Neuronal stem cell (in vitro differentiated cells): ENCODE measurements at regions not wholly inside any gene's neighbourhood (a gene's known extent, or its start where the extent isn't known, plus 50 kb on each side); places are given as distances from the start of the nearest gene placed in this dataset.

Source experiments
- DNase-seq: peaks from one replicate; pipeline ENCODE4 v3.0.0-alpha.2; 2013; ENCODE audit warnings: low spot score
- H2AFZ ChIP-seq: one replicate; pipeline ENCODE4 v1.6.1; 2013; ENCODE audit warnings: mild to moderate bottlenecking, low read length, inconsistent platforms
- H2AK5ac ChIP-seq: 2 replicates; pipeline ENCODE4 v1.6.1; 2013; ENCODE audit warnings: low read depth, mild to moderate bottlenecking, inconsistent platforms, low read length, moderate library complexity, mixed read lengths
- H2BK120ac ChIP-seq: 2 replicates; pipeline ENCODE4 v1.6.1; 2013; ENCODE audit warnings: low read depth, mild to moderate bottlenecking, inconsistent platforms, low read length, moderate library complexity, mixed read lengths
- H2BK12ac ChIP-seq: one replicate; pipeline ENCODE4 v1.6.1; 2013; ENCODE audit warnings: low read length, inconsistent platforms
- H2BK15ac ChIP-seq: 2 replicates; pipeline ENCODE4 v1.6.1; 2013; ENCODE audit warnings: mild to moderate bottlenecking, low read length, inconsistent platforms, mixed read lengths
- H2BK5ac ChIP-seq: one replicate; pipeline ENCODE4 v1.6.1; 2013; ENCODE audit warnings: inconsistent platforms, mild to moderate bottlenecking, low read length, moderate library complexity
- H3K14ac ChIP-seq: one replicate; pipeline ENCODE4 v1.6.1; 2013; ENCODE audit warnings: low read length, inconsistent platforms
- H3K18ac ChIP-seq: 2 replicates; pipeline ENCODE4 v1.6.1; 2013; ENCODE audit warnings: low read length, inconsistent platforms
- H3K23ac ChIP-seq: 2 replicates; pipeline ENCODE4 v1.6.1; 2013; ENCODE audit warnings: low read depth, mild to moderate bottlenecking, mixed read lengths, low read length, inconsistent platforms; ENCODE audit not compliant: poor library complexity
- H3K27ac ChIP-seq: replicated peaks from 3 replicates; pipeline ENCODE4 v1.5.1; 2013; ENCODE audit warnings: low read length, inconsistent platforms
- H3K27me3 ChIP-seq, 3 experiments: 2 replicates each; pipeline ENCODE4 v1.6.1; 2013; ENCODE audit warnings: low read length in 3 of 3, mild to moderate bottlenecking in 2 of 3, inconsistent platforms in 1 of 3, low read depth in 1 of 3, mixed read lengths in 1 of 3, moderate library complexity in 1 of 3; ENCODE audit not compliant: control insufficient read depth in 3 of 3, insufficient read depth in 3 of 3
- H3K36me3 ChIP-seq, 2 donors: replicated peaks in 1 of 2; 2 replicates each; pipeline ENCODE4 v1.6.1; 2013; ENCODE audit warnings: low read length in 2 of 2; ENCODE audit not compliant: control insufficient read depth in 2 of 2, insufficient read depth in 2 of 2
- H3K4ac ChIP-seq: 2 replicates; pipeline ENCODE4 v1.6.1; 2013; ENCODE audit warnings: inconsistent platforms, mild to moderate bottlenecking, low read length, moderate library complexity
- H3K4me1 ChIP-seq, 2 donors: 1 replicate in 1 of 2; 2 replicates in 1 of 2; pipeline ENCODE4 v1.6.1; 2013; ENCODE audit warnings: low read length in 2 of 2, low read depth in 1 of 2; ENCODE audit not compliant: control insufficient read depth in 2 of 2, insufficient read depth in 1 of 2
- H3K4me2 ChIP-seq: one replicate; pipeline ENCODE4 v1.6.1; 2013; ENCODE audit warnings: mild to moderate bottlenecking, low read length, inconsistent platforms; ENCODE audit not compliant: insufficient read depth, poor library complexity, severe bottlenecking
- H3K4me3 ChIP-seq, 2 donors: 2 replicates each; pipeline ENCODE4 v1.5.1; 2013; ENCODE audit warnings: low read length in 2 of 2, mild to moderate bottlenecking in 2 of 2, inconsistent platforms in 1 of 2, moderate library complexity in 1 of 2
- H3K79me1 ChIP-seq: one replicate; pipeline ENCODE4 v1.6.1; 2013; ENCODE audit warnings: low read depth, mild to moderate bottlenecking, inconsistent platforms, low read length, moderate library complexity
- H3K9ac ChIP-seq: one replicate; pipeline ENCODE4 v1.6.1; 2013; ENCODE audit warnings: mild to moderate bottlenecking, low read depth, low read length, inconsistent platforms; ENCODE audit not compliant: poor library complexity
- H3K9me3 ChIP-seq, 2 donors: replicated peaks in 1 of 2; 2 replicates each; pipeline versions ENCODE3 to v1.6.1; 2013; ENCODE audit warnings: low read length in 2 of 2, mild to moderate bottlenecking in 2 of 2, inconsistent platforms in 1 of 2, low read depth in 1 of 2, mixed read lengths in 1 of 2, moderate library complexity in 1 of 2; ENCODE audit not compliant: control insufficient read depth in 2 of 2, insufficient read depth in 1 of 2
- H4K8ac ChIP-seq: one replicate; pipeline ENCODE4 v1.6.1; 2013; ENCODE audit warnings: low read depth, mild to moderate bottlenecking, inconsistent platforms, low read length, moderate library complexity
- H4K91ac ChIP-seq: one replicate; pipeline ENCODE4 v1.6.1; 2013; ENCODE audit warnings: low read length, low read depth, mild to moderate bottlenecking, inconsistent platforms; ENCODE audit not compliant: poor library complexity
- WGBS, 2 donors: extraction: QIAGEN DNeasy Blood & Tissue Kit; methylation state at CpG; one replicate each; pipeline ENCODE4 v1.1.7; 2013; ENCODE audit warnings: missing lambda C conversion rate in 2 of 2, mixed read lengths in 1 of 2; ENCODE audit not compliant: insufficient read length in 2 of 2, insufficient replicate concordance in 1 of 2; ENCODE audit errors: extremely low coverage in 2 of 2; 5-methylcytosine and 5-hydroxymethylcytosine counted together

DNA sequence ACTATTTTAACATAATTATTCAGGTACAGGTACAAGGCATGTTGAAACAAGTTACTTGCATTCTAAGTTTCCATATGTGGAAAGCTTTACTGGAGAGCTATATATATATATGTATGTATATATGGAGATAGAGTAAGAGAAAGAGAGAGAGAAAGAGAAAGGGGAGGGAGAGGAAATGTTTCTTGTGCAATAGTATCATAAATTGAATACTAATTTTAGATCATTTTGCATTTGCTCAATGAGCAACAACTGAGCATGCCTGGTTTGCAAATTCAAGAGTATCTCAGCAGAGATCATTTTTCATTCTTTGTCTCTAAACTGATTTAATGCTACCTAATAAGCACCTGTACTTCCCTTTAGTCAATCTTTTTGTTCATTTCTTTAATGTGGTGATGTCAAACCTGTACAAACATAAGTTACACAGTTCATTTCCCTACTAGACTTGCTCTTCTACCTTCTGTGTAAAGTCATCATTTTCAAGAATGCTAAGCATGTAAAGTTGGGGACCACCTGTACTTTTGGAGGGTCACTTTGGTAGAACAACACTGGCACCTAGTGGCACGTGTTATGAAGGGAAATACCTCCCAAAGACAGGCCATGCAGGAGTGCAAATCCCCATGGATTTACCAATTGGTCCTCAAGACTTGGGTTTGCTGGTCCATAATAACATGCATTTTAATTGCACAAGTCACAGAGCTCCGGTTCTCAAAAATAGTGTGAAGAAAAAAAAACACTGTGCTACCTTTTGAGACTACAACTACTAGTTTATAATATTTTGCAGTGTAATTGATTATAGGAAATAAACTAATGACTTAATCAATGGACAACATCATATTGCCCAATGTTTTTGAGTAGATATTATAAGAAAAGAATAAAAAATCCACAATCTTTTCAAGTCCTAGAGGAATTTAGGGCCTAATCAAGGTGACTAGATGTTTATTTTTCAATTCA lies 431.2 kb upstream of the IGFBP3 start:
- DNase-seq, result peak; percentile 79
- Histone ChIP-seq H2BK12ac (no peak overlapping the region), H3K4me2 (no peak overlapping the region), H3K4ac (no peak overlapping the region), H4K91ac (no peak overlapping the region), H3K9ac (no peak overlapping the region), H2BK15ac (no peak overlapping the region), H3K36me3 (no peaks in the 10 kb centered on the region), H3K79me1 (no peaks in the 10 kb centered on the region), H3K4me1 (peaks cover 5 to 8% of the 10 kb centered on the region in 2 donors), H2AK5ac (no peak overlapping the region), H2BK5ac (no peak overlapping the region), H3K9me3 (no peaks in the 10 kb centered on the region), H3K14ac (no peak overlapping the region), H3K18ac (no peak overlapping the region), H3K23ac (no peak overlapping the region), H3K27me3 (no peaks in the 10 kb centered on the region), H3K4me3 (no peak overlapping the region), H3K27ac (no peak overlapping the region), H2BK120ac (no peak overlapping the region), H2AFZ (no peak overlapping the region), H4K8ac (no peak overlapping the region)
- no CpG with 5 or more reads among the region's 2 CpGs for WGBS, 2 donors

DNA sequence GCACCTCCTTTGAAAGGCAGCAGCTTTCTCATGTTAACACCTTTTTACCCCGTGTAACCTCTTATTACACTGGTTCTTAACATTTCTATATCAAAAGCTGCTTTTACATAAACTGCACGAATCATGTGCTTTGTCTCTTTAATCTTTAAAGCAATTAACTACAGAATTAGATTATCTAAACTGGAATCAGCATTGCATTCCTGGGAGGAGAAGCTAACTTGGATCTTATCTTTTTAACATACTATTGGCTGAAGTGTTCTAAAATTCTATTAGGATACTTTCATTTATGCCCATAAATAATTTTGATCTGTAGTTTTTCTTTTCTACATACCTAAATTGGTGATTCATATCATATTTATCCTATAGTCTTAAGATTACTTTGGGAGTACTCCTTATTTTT lies 428.4 kb upstream of the IGFBP3 start:
- Histone ChIP-seq H2BK120ac (no peak overlapping the region), H2BK15ac (no peak overlapping the region), H3K23ac (no peak overlapping the region), H3K18ac (no peak overlapping the region), H3K4ac (no peak overlapping the region), H2AK5ac (no peak overlapping the region), H3K79me1 (no peaks in the 10 kb centered on the region), H3K14ac (no peak overlapping the region), H3K4me2 (no peak overlapping the region), H3K4me3 (no peak overlapping the region), H4K8ac (no peak overlapping the region), H2BK12ac (no peak overlapping the region), H3K9me3 (no peaks in the 10 kb centered on the region), H3K36me3 (no peaks in the 10 kb centered on the region), H3K27me3 (no peaks in the 10 kb centered on the region), H2AFZ (no peak overlapping the region), H2BK5ac (no peak overlapping the region), H3K9ac (no peak overlapping the region), H4K91ac (no peak overlapping the region), H3K27ac (no peak overlapping the region), H3K4me1 (peaks cover 5 to 8% of the 10 kb centered on the region in 2 donors)
- no peak for DNase-seq
- no CpG with 5 or more reads among the region's 2 CpGs for WGBS, 2 donors

- Histone ChIP-seq H3K9me3 (no peaks in the 10 kb centered on the region), H4K91ac (no peak overlapping the region), H2BK12ac (no peak overlapping the region), H3K4me2 (no peak overlapping the region), H2AK5ac (no peak overlapping the region), H4K8ac (no peak overlapping the region), H3K9ac (no peak overlapping the region), H3K4ac (no peak overlapping the region), H3K36me3 (no peaks in the 10 kb centered on the region), H2BK5ac (no peak overlapping the region), H3K18ac (no peak overlapping the region), H3K23ac (no peak overlapping the region), H2BK15ac (no peak overlapping the region), H3K4me1 (no peaks in the 10 kb centered on the region), H3K27me3 (no peaks in the 10 kb centered on the region), H3K4me3 (no peak overlapping the region), H2AFZ (no peak overlapping the region), H3K14ac (no peak overlapping the region), H3K79me1 (no peaks in the 10 kb centered on the region), H2BK120ac (no peak overlapping the region), H3K27ac (no peak overlapping the region)
- DNase-seq, result no peak
- no CpG with 5 or more reads among the region's 4 CpGs for WGBS, 2 donors
These were observed 423.5 kb upstream of the IGFBP3 start for GRCh38 chr7:46344533-46344932.

DNA sequence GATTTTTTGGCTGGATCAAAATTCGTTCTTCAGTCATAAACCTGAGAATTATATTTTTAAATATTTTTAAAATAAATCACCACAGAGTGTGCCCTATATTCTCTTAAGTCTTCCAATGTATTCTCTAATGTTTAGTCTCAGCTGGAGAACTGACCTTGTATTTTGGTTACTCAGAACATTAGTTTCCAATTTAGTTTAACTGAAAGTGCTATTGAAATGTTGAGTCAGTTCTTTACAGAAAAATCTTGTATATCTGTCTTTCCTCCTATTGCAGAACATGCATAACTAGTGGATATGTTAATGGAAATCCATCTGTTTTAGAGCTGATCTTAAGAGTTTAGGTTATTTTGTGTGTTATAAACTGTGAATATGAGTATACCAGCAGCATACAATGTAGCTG lies 422.7 kb upstream of the IGFBP3 start:
- H3K4me2 ChIP-seq, result no peak overlapping the region
- H3K36me3 ChIP-seq, result no peaks in the 10 kb centered on the region
- no peak overlapping the region for H2BK15ac ChIP-seq
- no peak overlapping the region for H4K91ac ChIP-seq
- H2AK5ac ChIP-seq, result no peak overlapping the region
- H3K27ac ChIP-seq, result no peak overlapping the region
- no peak overlapping the region for H3K18ac ChIP-seq
- H2AFZ ChIP-seq, result no peak overlapping the region
- H3K4me1 ChIP-seq, result no peaks in the 10 kb centered on the region
- H3K9me3 ChIP-seq, result no peaks in the 10 kb centered on the region
- H4K8ac ChIP-seq, result no peak overlapping the region
- H3K9ac ChIP-seq, result no peak overlapping the region
- H3K4ac ChIP-seq, result no peak overlapping the region
- no peak for DNase-seq
- no peaks in the 10 kb centered on the region for H3K79me1 ChIP-seq
- H2BK12ac ChIP-seq, result no peak overlapping the region
- no peak overlapping the region for H2BK5ac ChIP-seq
- H3K23ac ChIP-seq, result no peak overlapping the region
- no peak overlapping the region for H3K14ac ChIP-seq
- no peak overlapping the region for H2BK120ac ChIP-seq
- no CpG with 5 or more reads among the region's 1 CpG for WGBS, 2 donors
- no peaks in the 10 kb centered on the region for H3K27me3 ChIP-seq
- no peak overlapping the region for H3K4me3 ChIP-seq
